Upper lobe of right lung (tissue), 1 donor: ENCODE measurements at regions not wholly inside any gene's neighbourhood (a gene's known extent, or its start where the extent isn't known, plus 50 kb on each side); places are given as distances from the start of the nearest gene placed in this dataset.

Source experiments
- ATAC-seq: fragments of 200-7000 bp; cut with Tn5 transposase; one replicate; pipeline ENCODE4 v1.9.1; 2020; ENCODE audit warnings: mild to moderate bottlenecking, moderate library complexity
- DNase-seq: peaks from one replicate; pipeline ENCODE4 v3.0.0-alpha.2; 2020
- H3K27ac ChIP-seq: fragments of 200-600 bp; one replicate; pipeline ENCODE4 v1.8.0; 2022
- H3K27me3 ChIP-seq: fragments of 200-600 bp; one replicate; pipeline ENCODE4 v1.8.0; 2022; ENCODE audit warnings: mild to moderate bottlenecking
- H3K36me3 ChIP-seq: fragments of 200-600 bp; one replicate; pipeline ENCODE4 v1.8.0; 2022
- H3K4me1 ChIP-seq: fragments of 200-600 bp; one replicate; pipeline ENCODE4 v1.8.0; 2022
- H3K4me3 ChIP-seq: fragments of 200-600 bp; one replicate; pipeline ENCODE4 v1.8.0; 2022; ENCODE audit warnings: mild to moderate bottlenecking
- H3K9me3 ChIP-seq: fragments of 200-600 bp; one replicate; pipeline ENCODE4 v1.8.0; 2022
- intact Hi-C: fragments of 100-400 bp; cut with DNase I; formaldehyde crosslinking; loops from one replicate; pipeline ENCODE4 v1.11.0; 2022
- TF ChIP-seq, protein P1 (sequence below): fragments of 200-600 bp; IDR thresholded peaks from one replicate; pipeline ENCODE4 v1.8.0; 2022; ENCODE audit warnings: antibody characterized with exemption
- donor health status: DM: no; HTN: yes; CAD: no; lungs with severe emphysema.

- Histone ChIP-seq H3K36me3 (no peaks in the 10 kb centered on the region), H3K27me3 (no peaks in the 10 kb centered on the region), H3K4me1 (peaks cover 9% of the 10 kb centered on the region), H3K27ac (no peak overlapping the region), H3K9me3 (no peaks in the 10 kb centered on the region), H3K4me3 (no peak overlapping the region)
- no peak for ATAC-seq
- no peak for DNase-seq
- TF ChIP-seq, protein P1, sequence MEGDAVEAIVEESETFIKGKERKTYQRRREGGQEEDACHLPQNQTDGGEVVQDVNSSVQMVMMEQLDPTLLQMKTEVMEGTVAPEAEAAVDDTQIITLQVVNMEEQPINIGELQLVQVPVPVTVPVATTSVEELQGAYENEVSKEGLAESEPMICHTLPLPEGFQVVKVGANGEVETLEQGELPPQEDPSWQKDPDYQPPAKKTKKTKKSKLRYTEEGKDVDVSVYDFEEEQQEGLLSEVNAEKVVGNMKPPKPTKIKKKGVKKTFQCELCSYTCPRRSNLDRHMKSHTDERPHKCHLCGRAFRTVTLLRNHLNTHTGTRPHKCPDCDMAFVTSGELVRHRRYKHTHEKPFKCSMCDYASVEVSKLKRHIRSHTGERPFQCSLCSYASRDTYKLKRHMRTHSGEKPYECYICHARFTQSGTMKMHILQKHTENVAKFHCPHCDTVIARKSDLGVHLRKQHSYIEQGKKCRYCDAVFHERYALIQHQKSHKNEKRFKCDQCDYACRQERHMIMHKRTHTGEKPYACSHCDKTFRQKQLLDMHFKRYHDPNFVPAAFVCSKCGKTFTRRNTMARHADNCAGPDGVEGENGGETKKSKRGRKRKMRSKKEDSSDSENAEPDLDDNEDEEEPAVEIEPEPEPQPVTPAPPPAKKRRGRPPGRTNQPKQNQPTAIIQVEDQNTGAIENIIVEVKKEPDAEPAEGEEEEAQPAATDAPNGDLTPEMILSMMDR, result no peak
- intact Hi-C loops, result no loop called here
Measured at GRCh38 chr13:51525567-51526167, 58.6 kb upstream of the WDFY2 start.

GRCh38 chr13:51526202-51526601, 58.1 kb upstream of the WDFY2 start:
- DNase-seq, result no peak
- Histone ChIP-seq H3K4me1 (peaks cover 9% of the 10 kb centered on the region), H3K4me3 (no peak overlapping the region), H3K36me3 (no peaks in the 10 kb centered on the region), H3K27ac (no peak overlapping the region), H3K9me3 (no peaks in the 10 kb centered on the region), H3K27me3 (no peaks in the 10 kb centered on the region)
- intact Hi-C loops, result no loop called here
- ATAC-seq, result no peak
- TF ChIP-seq, protein P1, result no peak

DNA sequence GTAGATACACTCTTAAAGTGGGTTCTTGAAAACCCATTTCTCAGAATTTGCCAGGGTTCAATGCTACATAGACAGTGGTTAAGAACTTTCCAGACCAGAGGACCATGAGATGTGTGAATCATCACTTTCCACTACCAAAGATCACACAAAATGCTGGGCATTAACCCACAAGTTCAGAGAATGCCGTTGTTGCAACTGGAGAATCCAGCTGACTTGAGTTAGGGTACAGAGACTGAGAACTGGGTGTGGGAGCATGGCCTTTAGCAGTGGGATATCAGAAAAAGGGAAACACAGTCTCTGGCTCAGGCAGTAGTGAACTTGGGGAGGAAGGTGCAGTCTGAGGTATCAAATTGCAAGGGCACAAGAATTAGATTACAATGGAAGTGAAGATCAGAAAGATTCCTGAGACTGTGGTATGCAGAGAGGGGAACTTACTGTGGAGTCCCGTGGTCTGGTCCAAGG, 51.5 kb upstream of the WDFY2 start:
- intact Hi-C loops, result no loop called here

GRCh38 chr13:51534041-51534817, 50.0 kb upstream of the WDFY2 start:
- no peak overlapping the region for H3K4me3 ChIP-seq
- H3K27ac ChIP-seq, result no peak overlapping the region
- ATAC-seq (peak; percentile 94), DNase-seq (peak; percentile 69)
- intact Hi-C loops, result no loop called here
- H3K4me1 ChIP-seq, result peaks cover 5% of the 10 kb centered on the region
- TF ChIP-seq, protein P1, result no peak
- no peaks in the 10 kb centered on the region for H3K27me3 ChIP-seq
- H3K36me3 ChIP-seq, result no peaks in the 10 kb centered on the region
- H3K9me3 ChIP-seq, result no peaks in the 10 kb centered on the region

More for the DNA sequence above, 51.5 kb upstream of the WDFY2 start:
- no peaks in the 10 kb centered on the region for H3K36me3 ChIP-seq
- H3K27me3 ChIP-seq, result no peaks in the 10 kb centered on the region
- H3K4me1 ChIP-seq, result peaks cover 5% of the 10 kb centered on the region
- no peaks in the 10 kb centered on the region for H3K9me3 ChIP-seq
- TF ChIP-seq, protein P1, result no peak
- H3K27ac ChIP-seq, result no peak overlapping the region
- DNase-seq (no peak), ATAC-seq (peak; percentile 77)
- no peak overlapping the region for H3K4me3 ChIP-seq
